ENCODE measurements at regions not wholly inside any gene's neighbourhood (a gene's known extent, or its start where the extent isn't known, plus 50 kb on each side); places are given as distances from the start of the nearest gene placed in this dataset.
"Not testable (repeated sequence)": the region's sequence is repeated elsewhere in the genome, so short reads cannot be mapped to it uniquely, and the experiment has no call there.

DNA sequence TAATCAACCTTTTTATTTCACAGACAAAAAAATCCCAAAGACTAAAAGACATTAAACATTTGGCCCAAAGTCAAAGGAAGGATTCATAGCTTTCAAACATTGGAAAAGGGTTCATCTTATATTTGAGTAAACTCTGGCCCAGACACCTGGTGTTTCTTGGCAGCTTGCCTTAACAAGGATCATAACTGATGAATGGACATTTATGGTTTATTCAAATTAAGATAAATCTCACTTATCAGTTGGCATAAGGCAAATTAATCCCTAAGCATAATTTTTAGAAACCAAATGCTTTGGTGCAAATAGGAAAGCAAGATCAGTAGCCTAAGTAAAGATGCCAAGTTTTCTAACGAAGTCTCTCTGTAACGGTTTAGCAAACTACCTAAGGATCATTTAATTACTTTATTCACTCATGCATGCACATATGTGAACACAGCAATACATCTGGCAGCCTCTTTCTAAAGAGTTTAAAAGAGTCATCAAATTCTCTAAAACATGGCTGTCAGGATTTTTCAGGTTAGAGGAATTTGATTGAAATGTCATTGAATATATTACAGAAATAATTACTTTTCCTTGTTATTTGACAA is 323.4 kb upstream of the RBMS1 start:
- no peak for DNase-seq

- DNase-seq, result no peak
Observed at GRCh38 chr2:160820691-160821090, 327.1 kb upstream of the RBMS1 start.

DNA sequence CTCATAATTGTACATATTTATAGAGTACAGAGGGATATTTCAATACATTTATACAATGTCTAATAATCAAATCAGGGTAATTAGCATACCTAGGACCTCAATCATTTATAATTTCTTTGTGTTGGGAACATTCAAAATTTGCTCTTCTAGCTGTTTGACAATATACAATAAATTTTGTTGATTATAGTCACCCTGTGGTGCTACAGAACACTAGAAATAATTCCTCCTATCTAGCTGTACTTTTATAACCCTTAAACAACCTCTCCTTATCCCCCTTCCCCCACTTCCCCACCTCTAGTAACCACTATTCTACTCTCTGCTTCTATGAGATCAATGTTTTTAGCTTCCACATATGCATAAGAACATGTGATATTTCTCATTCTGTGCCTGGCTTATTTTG is 328.4 kb upstream of the RBMS1 start:
- no peak for DNase-seq

GRCh38 chr2:160825433-160825832 is 331.8 kb upstream of the RBMS1 start:
- no peak for DNase-seq

GRCh38 chr2:160826496-160826895 is 332.9 kb upstream of the RBMS1 start:
- DNase-seq, result no peak

GRCh38 chr2:160828076-160828475 is 332.2 kb upstream of the TANK start:
- no peak for DNase-seq

GRCh38 chr2:160832381-160832780 is 327.8 kb upstream of the TANK start:
- DNase-seq, result not testable (repeated sequence)

- no peak for DNase-seq
Observed at GRCh38 chr2:160835166-160835565, 325.1 kb upstream of the TANK start.

DNA sequence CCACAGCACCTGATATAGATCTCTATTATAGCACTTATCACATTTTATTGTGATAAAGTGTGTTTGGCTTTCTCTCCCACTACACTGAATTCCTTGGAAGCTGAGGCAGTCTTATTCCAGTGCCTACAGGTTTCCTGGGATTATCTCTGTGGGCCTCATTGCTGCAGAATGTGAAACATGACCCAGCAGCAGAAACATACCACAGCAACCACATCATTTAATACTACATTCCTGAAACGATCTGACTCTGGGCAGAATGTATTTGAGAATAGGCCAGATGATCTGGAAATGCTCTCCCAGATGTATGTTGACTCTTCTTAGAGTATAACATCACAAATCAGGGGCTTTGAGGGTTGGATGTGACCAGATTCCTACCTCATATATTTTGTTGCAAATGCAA is 323.5 kb upstream of the TANK start:
- DNase-seq, result no peak

GRCh38 chr2:160837416-160837815 is 322.8 kb upstream of the TANK start:
- no peak for DNase-seq

DNA sequence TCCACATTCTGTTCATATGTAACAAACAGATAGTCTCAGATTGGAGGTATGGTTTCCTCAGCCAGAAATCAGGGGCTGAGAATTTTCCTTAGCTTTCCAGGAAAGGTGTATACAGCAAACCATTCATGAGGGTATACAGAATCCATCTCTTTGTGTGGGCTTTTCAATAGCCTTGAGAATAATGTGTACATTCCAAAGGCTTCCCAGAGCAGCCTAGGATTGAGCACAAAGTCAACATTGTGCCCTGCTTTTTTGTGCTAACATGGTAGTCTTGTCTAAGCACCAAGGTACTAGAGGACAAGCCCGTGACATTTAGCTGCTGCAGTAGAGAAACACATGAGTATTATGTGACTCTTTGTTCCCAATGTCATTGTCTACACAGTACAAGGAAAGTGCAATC is 322.1 kb upstream of the TANK start:
- DNase-seq, result no peak

DNA sequence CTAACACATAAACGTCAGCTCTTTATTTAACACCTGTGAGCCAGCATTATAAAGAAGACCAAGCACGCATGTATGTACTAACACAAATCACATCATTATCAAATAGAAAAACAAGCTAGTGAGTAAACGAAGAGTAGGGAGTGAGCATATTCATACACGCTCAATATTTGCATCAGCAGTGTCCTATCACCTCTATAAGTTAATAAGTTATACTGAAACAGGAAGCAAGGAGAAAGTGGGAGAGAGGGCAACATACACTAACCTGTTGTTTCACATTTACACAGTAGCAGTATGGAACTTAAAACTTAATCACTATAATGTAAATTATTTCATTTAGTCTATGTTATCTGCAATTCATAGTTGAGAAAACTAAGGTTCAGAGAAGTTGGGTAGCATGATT is 321.5 kb upstream of the TANK start:
- no peak for DNase-seq

DNA sequence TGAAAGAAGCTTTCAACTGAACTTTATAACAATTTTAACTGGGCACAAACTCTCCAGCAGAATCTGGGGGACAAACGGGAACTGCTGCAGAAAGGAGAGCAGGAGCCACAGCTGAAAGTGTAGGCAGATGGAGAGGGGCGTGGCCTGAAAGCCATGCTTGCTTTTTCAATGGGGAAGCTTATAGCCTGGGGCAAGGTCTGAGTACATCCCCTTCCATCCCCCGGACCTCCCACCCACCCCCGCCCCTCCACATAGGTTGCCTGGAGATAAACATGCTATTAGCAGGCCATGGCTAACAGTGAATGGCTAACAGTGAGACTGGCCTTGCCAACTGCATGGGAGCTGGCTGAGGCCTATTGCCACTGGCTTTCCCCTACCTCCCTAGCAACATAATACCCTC is 317.9 kb upstream of the TANK start:
- no peak for DNase-seq

GRCh38 chr2:160859096-160859495 is 301.1 kb upstream of the TANK start:
- DNase-seq, result no peak

GRCh38 chr2:160862226-160862625 is 298.0 kb upstream of the TANK start:
- no peak for DNase-seq

DNA sequence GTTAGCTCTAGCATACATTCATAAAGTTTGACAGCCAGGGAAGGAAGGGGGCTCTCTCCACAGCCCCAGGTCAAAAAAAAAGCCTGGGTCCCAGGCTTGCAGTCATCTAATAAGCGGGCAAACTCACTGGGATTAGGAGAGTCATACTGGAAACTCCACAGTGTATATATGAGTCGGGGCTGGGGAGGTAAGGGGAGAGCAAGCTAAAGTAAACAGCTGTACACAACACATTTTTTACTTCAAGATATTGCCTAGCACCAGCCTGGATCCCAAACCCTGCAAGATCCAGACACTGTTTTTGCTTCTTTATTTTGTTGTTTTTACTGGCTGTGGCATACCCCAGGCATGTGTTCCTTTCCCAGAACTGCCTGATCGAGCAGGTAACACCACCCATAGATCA is 291.3 kb upstream of the TANK start:
- DNase-seq, result no peak

GRCh38 chr2:160869411-160869810 is 290.8 kb upstream of the TANK start:
- DNase-seq, result no peak

GRCh38 chr2:160870729-160871465 is 289.3 kb upstream of the TANK start:
- DNase-seq, result no peak

DNA sequence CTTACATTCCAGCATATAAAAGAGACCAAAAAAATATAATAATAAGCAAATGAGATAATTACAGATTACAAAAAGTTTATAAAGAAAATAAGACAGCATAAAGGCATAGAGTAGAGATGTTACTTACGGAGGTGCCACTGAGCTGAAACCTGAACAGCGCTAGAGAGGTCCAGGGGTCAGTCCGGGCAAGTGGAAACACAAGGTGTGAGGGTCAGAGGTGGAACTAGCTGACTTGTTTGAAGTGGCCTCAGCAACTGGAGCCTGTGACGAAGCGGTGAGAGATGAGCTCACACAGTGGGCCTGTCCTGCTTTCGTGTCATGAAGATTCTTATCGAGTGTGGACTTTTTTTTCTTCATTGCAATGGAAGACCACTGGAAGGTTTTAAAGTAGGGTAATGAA is 288.3 kb upstream of the TANK start:
- DNase-seq, result no peak

GRCh38 chr2:160876029-160876428 is 284.2 kb upstream of the TANK start:
- DNase-seq, result no peak

DNA sequence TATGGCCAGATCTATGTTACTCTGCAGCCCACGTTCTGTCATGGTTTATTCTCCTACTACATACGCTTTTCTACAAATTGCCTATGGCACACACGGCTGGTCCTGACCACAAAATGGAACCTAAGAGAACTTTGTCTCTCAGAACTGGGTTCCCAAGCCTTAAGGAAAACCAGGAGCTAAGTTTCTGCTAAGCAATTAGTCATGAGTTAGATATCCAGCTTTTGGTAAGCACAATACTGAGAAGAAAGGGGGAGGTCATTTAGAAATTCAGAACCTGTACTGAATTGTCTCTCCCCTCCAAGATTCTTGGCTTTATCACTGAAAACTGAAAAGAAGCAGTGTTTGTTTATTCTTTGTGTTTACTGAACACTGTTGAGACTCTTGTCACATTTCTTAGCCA is 283.5 kb upstream of the TANK start:
- no peak for DNase-seq

DNA sequence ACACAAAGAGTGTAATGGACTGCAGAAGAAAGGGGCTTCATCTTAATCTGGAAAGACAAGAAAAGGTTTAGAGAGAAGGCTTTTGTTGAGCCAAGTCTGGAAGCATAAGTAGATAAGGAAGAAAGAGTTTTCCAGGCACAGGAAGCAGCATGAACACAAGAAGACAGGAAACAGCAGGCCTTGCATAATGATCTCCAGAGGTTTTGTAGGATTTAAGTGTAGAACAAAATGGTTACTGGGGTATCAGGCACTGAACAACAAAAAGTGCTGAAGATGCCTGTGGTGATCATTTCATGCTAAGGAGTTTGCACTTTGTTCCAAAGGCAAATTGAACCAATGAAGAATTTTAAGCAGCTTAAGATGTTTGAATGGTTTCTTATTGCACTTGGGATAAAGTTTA is 281.6 kb upstream of the TANK start:
- DNase-seq, result no peak

GRCh38 chr2:160882906-160883305 is 277.3 kb upstream of the TANK start:
- DNase-seq, result no peak

DNA sequence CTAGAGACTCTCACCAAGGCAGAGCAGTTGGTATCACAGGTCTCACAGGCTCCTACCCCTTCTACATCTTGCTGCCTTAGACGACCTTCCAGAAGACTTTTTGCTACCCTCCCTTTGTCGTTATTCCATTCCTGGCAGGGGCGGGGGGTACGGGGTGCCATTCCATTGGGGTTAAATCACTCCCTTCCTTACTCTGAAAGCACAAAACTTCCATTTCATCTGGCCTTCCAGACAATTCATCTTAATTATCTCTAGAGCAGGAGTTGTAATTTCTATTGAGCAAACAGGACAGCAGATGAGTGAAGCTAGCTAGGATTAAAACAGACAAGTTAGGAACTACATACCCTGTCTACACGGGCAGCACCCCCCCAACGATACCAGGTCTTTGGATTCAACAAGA is 276.2 kb upstream of the TANK start:
- DNase-seq, result no peak
